ENCODE measurements at regions not wholly inside any gene's neighbourhood (a gene's known extent, or its start where the extent isn't known, plus 50 kb on each side); places are given as distances from the start of the nearest gene placed in this dataset.
A peak's percentile ranks its signal among the peaks of the same experiment; 100 is the strongest.
"Not testable (repeated sequence)": the region's sequence is repeated elsewhere in the genome, so short reads cannot be mapped to it uniquely, and the experiment has no call there.

DNA sequence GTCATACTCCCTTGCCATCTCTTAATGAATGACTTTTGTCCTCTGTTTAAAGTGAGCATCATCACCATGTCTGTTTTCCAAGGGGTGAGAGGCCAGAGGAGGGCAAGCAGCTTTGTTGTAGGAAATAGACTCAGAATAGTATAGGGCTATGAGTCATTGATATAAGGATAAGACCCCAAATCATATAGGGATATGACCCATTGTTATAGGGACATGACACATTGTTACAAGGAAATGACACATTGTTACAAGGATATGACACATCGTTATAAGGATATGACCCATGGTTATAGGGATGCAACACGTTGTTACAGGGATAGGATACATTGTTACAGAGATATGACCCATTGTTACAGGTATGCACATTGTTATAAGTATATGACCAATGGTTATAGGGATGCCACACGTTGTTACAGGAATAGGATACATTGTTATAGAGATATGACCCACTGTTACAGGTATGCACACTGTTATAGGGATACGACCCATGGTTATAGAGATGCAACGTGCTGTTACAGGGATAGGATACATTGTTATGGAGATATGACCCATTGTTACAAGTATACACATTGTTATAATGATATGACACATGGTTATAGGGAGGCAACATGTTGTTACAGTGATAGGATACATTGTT, 311.1 kb upstream of the ADARB2 start:
- no peak for DNase-seq

- no peak for DNase-seq
These were observed 310.4 kb upstream of the ADARB2 start for GRCh38 chr10:2047679-2048078.

GRCh38 chr10:2043379-2043778, 306.1 kb upstream of the ADARB2 start:
- no peak for DNase-seq

GRCh38 chr10:2038036-2038435, 300.7 kb upstream of the ADARB2 start:
- DNase-seq = no peak

- no peak for DNase-seq
These were observed 299.9 kb upstream of the ADARB2 start for GRCh38 chr10:2037246-2037645.

GRCh38 chr10:2036209-2036608, 298.9 kb upstream of the ADARB2 start:
- DNase-seq = no peak

DNA sequence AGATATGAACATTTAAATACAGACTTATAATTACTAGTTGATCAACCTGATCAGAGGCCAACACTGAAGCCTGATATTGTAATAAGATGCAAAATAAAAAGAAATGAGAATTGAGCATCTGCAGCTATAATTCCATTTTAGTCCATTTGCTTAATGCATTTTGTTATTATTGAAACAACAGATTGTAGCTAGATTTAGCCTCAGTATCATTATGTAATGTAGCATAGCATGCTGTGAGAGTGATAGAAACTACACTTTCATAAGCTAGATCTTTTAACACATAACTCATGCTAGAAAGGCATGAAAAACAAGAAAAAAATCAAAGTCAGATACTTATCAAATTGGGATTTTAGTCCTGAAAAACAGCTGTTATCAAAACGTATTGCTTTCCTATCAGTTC, 292.7 kb upstream of the ADARB2 start:
- DNase-seq = no peak

- DNase-seq = no peak
These were observed 289.6 kb upstream of the ADARB2 start for GRCh38 chr10:2026936-2027335.

GRCh38 chr10:2024750-2025149, 287.4 kb upstream of the ADARB2 start:
- not testable (repeated sequence) for DNase-seq

GRCh38 chr10:2023687-2024086, 286.4 kb upstream of the ADARB2 start:
- no peak for DNase-seq

DNA sequence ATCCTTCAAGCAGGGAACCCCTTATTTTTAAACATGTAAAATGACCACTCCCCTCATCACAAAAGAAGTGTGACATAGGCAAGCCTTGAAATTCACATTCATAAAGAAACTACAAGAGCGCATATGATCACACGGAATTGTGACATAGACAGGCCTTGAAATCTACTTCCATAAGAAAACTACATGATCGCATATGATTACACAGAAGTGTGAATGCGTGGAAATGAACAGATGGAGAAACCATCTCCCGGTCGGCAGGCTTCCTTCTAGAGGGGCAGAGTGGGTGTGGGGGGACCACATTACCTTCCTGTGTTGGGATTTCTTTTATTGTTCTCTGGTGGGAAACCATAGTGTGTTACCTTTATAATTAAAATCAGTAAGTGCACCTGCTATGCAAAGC, 285.1 kb upstream of the ADARB2 start:
- peak; percentile 6 for DNase-seq

DNA sequence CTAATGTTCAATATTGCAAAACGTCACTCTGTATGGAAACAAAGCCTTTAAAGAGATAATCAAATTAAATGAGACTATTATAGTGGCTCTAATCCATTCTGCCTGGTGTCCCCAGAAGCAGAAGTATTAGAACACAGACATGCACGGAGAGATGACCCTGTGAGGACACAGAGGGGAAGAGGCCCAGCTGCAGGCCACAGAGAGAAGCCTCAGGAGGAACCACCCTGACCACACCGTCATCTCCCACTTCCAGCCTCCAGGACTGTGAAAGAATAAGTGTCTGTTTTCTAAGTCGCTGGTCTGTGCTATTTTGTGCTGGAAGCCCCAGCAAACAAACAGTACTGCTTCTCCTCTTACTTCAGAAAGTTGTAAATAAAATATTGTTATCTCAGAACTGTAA, 283.5 kb upstream of the ADARB2 start:
- DNase-seq = peak; percentile 2

- no peak for DNase-seq
These were observed 282.5 kb upstream of the ADARB2 start for GRCh38 chr10:2019803-2020202.

DNA sequence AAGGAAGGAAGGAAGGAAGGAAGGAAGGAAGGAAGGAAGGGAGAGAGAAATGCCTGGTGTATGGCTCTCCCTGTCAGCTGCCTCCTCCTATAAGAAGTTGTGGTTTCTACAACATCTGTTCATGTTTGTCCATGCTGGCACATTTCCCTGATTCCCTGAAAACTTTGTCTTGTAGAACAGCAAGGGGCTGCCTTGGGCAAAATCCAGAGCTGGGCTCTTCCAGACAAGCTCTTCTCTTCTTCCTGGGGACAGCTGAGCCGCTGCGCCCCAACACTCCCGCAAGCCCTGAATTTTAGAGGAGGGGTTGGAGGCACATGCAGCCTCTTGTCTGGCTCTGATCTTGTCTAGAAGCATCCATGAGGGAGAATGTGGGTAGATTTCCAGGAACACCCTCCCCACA, 282.0 kb upstream of the ADARB2 start:
- no peak for DNase-seq

DNA sequence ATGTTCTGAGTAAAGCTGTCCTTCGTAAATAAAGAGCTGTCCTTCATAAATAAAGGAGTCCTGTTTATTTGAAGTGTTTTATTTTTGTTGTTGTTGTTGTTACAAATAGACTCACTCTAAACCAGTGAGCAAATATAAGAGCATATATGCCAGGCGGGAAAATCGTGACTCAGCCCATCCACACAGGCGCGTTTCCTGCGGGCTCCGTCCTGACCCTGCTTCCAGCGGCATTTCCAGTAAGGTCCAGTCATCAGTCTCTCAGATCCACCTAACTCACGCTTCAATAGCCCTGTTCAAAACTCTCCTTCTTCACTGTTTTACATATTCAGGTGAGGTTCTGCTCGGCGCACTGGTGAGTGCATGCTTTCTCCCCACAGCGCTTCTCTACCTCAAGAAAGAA, 277.2 kb upstream of the ADARB2 start:
- DNase-seq = no peak

DNA sequence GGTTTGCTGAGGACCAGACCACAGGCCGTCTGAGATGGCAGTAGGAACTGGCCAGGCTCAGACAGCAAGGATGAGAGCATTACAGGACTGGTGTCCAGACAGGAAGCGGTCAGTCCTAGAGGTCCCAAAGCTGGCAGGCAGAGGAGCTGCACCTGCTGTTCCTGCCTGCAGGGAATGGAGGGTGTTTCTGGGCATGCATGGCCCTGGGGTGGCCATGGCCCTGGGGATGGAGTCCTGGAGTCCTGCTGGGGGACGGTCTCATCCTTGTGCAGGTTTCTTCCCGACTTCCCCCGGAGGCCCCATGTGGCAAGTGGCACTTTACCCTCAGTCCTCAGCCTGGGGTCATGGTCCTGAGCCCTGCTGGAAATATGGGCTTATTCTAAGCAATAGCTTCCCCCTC, 274.9 kb upstream of the ADARB2 start:
- no peak for DNase-seq

GRCh38 chr10:2011106-2011716, 273.9 kb upstream of the ADARB2 start:
- no peak for DNase-seq

- no peak for DNase-seq
These were observed 268.2 kb upstream of the ADARB2 start for GRCh38 chr10:2005546-2005945.

- DNase-seq = no peak
These were observed 255.6 kb upstream of the ADARB2 start for GRCh38 chr10:1992930-1993329.

DNA sequence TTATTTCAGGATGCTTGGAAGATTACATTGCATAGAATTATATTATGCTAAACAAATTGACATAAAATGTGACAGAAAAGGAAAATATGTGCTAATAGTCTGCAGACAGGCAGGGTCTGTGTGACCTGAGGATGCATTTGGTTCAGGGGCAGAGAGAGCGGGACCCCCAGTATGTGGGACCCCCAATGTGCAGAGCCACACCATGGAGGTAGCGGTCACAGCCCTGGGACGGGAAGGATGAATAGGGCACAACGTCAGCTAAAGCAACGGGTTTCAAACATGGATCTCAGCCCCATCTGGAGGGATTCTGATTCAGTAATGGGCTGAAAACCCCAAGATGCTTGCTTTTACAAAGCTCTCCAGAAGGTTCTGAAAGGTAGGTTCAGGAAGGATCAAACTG, 251.8 kb upstream of the ADARB2 start:
- DNase-seq = no peak

- DNase-seq = no peak
These were observed 244.7 kb upstream of the ADARB2 start for GRCh38 chr10:1981976-1982375.

DNA sequence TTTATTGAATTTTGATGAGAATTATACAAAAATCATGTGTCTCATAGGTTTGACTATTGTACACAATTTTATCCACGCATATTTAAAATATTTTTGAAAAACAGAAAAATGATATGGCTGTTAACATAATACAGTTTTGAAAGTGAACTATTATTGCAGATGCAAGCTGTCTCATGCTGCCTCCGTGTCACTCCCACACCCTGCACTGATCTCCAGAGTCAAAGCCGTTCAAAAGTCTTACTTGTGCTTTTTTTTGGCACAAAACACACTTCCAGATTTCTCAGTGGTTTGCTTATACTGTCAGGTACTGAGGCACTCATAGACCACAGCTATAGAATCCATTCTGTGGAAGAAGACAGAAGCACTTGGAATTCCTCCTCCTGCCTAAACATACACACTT, 243.1 kb upstream of the ADARB2 start:
- DNase-seq = no peak

DNA sequence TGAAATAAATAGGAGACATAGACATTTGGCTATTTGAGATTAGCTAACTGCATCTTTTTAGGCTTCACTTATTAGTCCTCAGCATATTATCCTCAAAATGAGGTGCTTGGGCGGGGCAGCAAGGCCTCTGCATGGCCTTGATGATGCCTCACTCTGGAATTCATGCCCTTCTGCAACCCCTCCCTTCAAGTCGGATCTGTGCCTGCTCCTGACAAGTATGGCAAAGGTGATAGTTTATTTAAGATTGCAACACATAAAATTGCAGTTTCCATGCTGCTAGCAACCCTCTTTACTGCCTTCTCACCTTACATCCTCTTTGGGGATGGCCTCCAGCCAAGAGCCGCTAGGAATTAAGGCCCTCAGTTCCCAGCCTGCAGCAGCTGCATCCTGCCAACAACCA, 241.3 kb upstream of the ADARB2 start:
- no peak for DNase-seq

DNA sequence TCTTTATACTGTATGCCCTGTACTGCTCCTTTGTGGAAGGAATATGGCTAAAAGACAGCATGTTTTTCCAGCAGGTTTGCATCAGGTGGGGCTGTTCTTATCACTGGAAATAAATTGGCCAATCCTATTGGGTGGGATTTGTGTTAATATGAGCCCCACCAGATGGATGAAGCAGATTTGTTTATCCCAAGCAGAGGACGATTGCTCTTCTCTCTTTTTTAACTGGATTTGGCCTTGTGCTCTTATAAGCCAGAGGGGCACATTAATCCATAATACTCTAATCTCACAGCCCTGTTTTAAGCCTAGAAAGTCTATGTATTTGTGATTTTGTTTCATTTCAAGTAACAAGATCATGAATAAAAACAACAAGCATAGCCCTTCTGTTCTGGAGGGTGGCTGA, 240.1 kb upstream of the ADARB2 start:
- no peak for DNase-seq

GRCh38 chr10:1972406-1972805, 235.1 kb upstream of the ADARB2 start:
- DNase-seq = no peak
